SU-DHL-6 (cell line): ENCODE measurements at regions not wholly inside any gene's neighbourhood (a gene's known extent, or its start where the extent isn't known, plus 50 kb on each side); places are given as distances from the start of the nearest gene placed in this dataset.
"Not testable (repeated sequence)": the region's sequence is repeated elsewhere in the genome, so short reads cannot be mapped to it uniquely, and the experiment has no call there.

Experiments
- H2AFZ ChIP-seq: fragments of 200-600 bp; sonication (generic); 2 replicates; pipeline ENCODE4 v1.6.1; 2014; ENCODE audit warnings: low read depth, mild to moderate bottlenecking, moderate library complexity, mixed read lengths, antibody characterized with exemption, low read length; ENCODE audit not compliant: severe bottlenecking
- H3F3A ChIP-seq: fragments of 200-600 bp; shearing (Covaris generic); 2 replicates; pipeline ENCODE4 v1.6.0; 2016; ENCODE audit warnings: antibody characterized with exemption, mild to moderate bottlenecking; ENCODE audit not compliant: insufficient read depth
- H3K27ac ChIP-seq: fragments of 200-600 bp; sonication (generic); 2 replicates; pipeline ENCODE4 v1.5.1; 2016; ENCODE audit warnings: low read depth, mild to moderate bottlenecking, low read length, moderate library complexity, mixed read lengths
- H3K27me3 ChIP-seq: fragments of 200-600 bp; sonication (generic), shearing (Covaris generic); 2 replicates; pipeline ENCODE4 v1.6.0; 2014; ENCODE audit warnings: mild to moderate bottlenecking, low read length
- H3K36me3 ChIP-seq: fragments of 200-600 bp; sonication (generic); 2 replicates; pipeline ENCODE4 v1.6.1; 2014; ENCODE audit warnings: mild to moderate bottlenecking, low read length, mixed read lengths
- H3K4me2 ChIP-seq: fragments of 300-600, 200-600 bp; shearing (Covaris generic), sonication (generic); 2 replicates; pipeline ENCODE4 v1.6.0; 2014; ENCODE audit warnings: low read length, low read depth, mild to moderate bottlenecking; ENCODE audit not compliant: poor library complexity, severe bottlenecking
- H3K4me3 ChIP-seq: fragments of 200-600 bp; sonication (generic); 2 replicates; pipeline ENCODE4 v1.5.1; 2014; ENCODE audit warnings: antibody characterized with exemption, low read length, mild to moderate bottlenecking, mixed read lengths; ENCODE audit not compliant: insufficient read depth, poor library complexity, severe bottlenecking
- H3K79me2 ChIP-seq: fragments of 200-600 bp; sonication (generic); 2 replicates; pipeline ENCODE4 v1.6.1; 2014; ENCODE audit warnings: mild to moderate bottlenecking, low read length, moderate library complexity; ENCODE audit not compliant: insufficient read depth
- H3K9ac ChIP-seq: fragments of 200-600 bp; sonication (generic); 2 replicates; pipeline ENCODE4 v1.7.0; 2014; ENCODE audit warnings: mild to moderate bottlenecking, low read length
- H3K9me2 ChIP-seq: fragments of 200-600 bp; sonication (generic); replicated peaks from 2 replicates; pipeline ENCODE4 v1.6.1; 2014; ENCODE audit warnings: low read length; ENCODE audit not compliant: insufficient read depth
- H3K9me3 ChIP-seq: fragments of 200-600 bp; sonication (generic); 2 replicates; pipeline ENCODE4 v1.6.1; 2014; ENCODE audit warnings: low read length, mixed read lengths; ENCODE audit not compliant: insufficient read depth
- H4K20me1 ChIP-seq: fragments of 200-600 bp; sonication (generic); 2 replicates; pipeline ENCODE4 v1.6.1; 2014; ENCODE audit warnings: low read depth, mild to moderate bottlenecking, antibody characterized with exemption, low read length, moderate library complexity, mixed read lengths
- EZH2phosphoT487 ChIP-seq: fragments of 200-600 bp; sonication (generic), shearing (Covaris generic); conservative IDR thresholded peaks from 2 replicates; pipeline ENCODE4 v1.6.1; 2018; ENCODE audit warnings: mild to moderate bottlenecking, antibody characterized with exemption, low read length, moderate library complexity, mixed read lengths
- TF ChIP-seq, protein P1 (sequence below): fragments of 200-600 bp; sonication (generic); IDR thresholded peaks from one replicate; pipeline ENCODE4 v1.5.1; 2017; ENCODE audit warnings: antibody characterized with exemption, mild to moderate bottlenecking, low read length, moderate library complexity; ENCODE audit not compliant: insufficient read depth, poor library complexity, severe bottlenecking

DNA sequence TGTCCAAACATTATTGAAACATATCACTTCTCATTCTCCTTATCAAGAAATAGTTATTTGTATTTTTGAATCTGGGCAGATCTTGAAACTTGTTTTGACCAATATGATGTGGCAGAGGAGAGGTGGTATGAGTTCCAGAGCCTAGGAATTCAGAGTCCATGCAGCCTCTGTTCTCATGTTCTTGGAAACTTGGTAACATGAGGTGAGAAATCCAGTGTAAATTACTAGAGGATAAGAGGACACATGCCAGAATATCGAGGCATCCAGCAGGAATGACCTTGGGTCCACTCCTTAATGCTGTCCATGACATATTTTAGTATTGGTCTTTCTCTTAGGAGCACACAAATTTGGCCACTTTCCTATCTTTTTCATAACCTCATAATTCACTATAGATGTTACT, 1374.6 kb downstream of the FSCB start:
- no peaks in the 10 kb centered on the region for H3K9me2 ChIP-seq
- no peak overlapping the region for H3K4me2 ChIP-seq
- H3K27ac ChIP-seq, result no peak overlapping the region
- H3F3A ChIP-seq, result no peaks in the 10 kb centered on the region
- H3K36me3 ChIP-seq, result no peaks in the 10 kb centered on the region; the same call in 1 of the 2 replicates
- TF ChIP-seq, protein P1, sequence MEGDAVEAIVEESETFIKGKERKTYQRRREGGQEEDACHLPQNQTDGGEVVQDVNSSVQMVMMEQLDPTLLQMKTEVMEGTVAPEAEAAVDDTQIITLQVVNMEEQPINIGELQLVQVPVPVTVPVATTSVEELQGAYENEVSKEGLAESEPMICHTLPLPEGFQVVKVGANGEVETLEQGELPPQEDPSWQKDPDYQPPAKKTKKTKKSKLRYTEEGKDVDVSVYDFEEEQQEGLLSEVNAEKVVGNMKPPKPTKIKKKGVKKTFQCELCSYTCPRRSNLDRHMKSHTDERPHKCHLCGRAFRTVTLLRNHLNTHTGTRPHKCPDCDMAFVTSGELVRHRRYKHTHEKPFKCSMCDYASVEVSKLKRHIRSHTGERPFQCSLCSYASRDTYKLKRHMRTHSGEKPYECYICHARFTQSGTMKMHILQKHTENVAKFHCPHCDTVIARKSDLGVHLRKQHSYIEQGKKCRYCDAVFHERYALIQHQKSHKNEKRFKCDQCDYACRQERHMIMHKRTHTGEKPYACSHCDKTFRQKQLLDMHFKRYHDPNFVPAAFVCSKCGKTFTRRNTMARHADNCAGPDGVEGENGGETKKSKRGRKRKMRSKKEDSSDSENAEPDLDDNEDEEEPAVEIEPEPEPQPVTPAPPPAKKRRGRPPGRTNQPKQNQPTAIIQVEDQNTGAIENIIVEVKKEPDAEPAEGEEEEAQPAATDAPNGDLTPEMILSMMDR, result no peak
- no peak for TF ChIP-seq EZH2phosphoT487
- no peak overlapping the region for H2AFZ ChIP-seq
- H4K20me1 ChIP-seq, result no peaks in the 10 kb centered on the region
- peaks cover 7% of the 10 kb centered on the region; the same call in 1 of the 2 replicates for H3K9me3 ChIP-seq
- H3K9ac ChIP-seq, result no peak overlapping the region
- H3K79me2 ChIP-seq, result no peaks in the 10 kb centered on the region
- H3K27me3 ChIP-seq, result no peaks in the 10 kb centered on the region
- no peak overlapping the region for H3K4me3 ChIP-seq

DNA sequence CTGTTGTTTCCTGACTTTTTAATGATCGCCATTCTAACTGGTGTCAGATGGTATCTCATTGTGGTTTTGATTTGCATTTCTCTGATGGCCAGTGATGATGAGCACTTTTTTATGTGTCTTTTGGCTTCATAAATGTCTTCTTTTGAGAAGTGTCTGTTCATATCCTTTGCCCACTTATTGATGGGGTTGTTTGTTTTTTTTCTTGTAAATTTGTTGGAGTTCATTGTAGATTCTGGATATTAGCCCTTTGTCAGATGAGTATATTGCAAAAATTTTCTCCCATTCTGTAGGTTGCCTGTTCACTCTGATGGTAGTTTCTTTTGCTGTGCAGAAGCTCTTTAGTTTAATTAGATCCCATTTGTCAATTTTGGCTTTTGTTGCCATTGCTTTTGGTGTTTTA, 1378.7 kb downstream of the FSCB start:
- H3K4me2 ChIP-seq, H3K9ac ChIP-seq, H3K27ac ChIP-seq, H3F3A ChIP-seq, H3K27me3 ChIP-seq, H3K4me3 ChIP-seq, H4K20me1 ChIP-seq, H3K9me3 ChIP-seq, H2AFZ ChIP-seq, H3K36me3 ChIP-seq, H3K9me2 ChIP-seq, H3K79me2 ChIP-seq: not testable (repeated sequence)

DNA sequence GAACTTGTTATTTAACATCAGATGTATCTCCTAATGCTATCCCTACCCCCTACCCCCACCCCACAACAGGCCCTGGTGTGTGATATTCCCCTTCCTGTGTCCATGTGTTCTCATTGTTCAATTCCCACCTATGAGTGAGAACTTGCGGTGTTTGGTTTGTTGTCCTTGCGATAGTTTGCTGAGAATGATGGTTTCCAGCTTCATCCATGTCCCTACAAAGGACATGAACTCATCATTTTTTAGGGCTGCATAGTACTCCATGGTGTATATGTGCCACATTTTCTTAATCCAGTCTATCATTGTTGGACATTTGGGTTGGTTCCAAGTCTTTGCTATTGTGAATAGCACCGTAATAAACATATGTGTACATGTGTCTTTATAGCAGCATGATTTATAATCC, 1379.2 kb downstream of the FSCB start:
- not testable (repeated sequence) for H3K4me2 ChIP-seq, H3F3A ChIP-seq, H3K79me2 ChIP-seq, H2AFZ ChIP-seq, H3K9ac ChIP-seq, H3K9me2 ChIP-seq, H4K20me1 ChIP-seq, H3K27ac ChIP-seq, H3K9me3 ChIP-seq, H3K4me3 ChIP-seq, H3K36me3 ChIP-seq, H3K27me3 ChIP-seq

DNA sequence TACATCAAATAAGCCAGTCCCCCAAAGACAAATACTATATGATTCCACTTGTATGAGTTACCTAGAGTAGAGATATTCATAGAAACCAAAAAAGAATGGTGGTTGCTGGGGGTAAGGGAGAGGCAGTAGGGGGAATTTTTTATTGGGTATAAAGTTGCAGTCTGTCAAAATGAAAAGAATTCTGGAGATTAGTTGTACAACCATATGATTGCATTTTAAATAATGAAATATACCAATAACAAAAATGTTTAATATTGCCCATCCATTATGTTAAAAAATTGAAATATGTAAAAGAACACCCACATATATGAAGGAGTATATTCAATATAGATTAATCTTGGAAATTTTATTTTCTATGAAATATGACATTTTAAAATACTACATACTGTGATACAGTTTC, 1383.5 kb downstream of the FSCB start:
- Histone ChIP-seq H3K27me3 (no peaks in the 10 kb centered on the region), H3K9me2 (no peaks in the 10 kb centered on the region), H2AFZ (no peak overlapping the region), H3K79me2 (no peaks in the 10 kb centered on the region), H4K20me1 (no peaks in the 10 kb centered on the region), H3K4me3 (no peak overlapping the region), H3F3A (no peaks in the 10 kb centered on the region), H3K36me3 (no peaks in the 10 kb centered on the region), H3K9me3 (peaks cover 13% of the 10 kb centered on the region; the same call in 1 of the 2 replicates), H3K9ac (no peak overlapping the region), H3K27ac (no peak overlapping the region), H3K4me2 (no peak overlapping the region)
- TF ChIP-seq, protein P1, result no peak
- TF ChIP-seq EZH2phosphoT487, result no peak
